PC-9 (cell line): ENCODE measurements at regions not wholly inside any gene's neighbourhood (a gene's known extent, or its start where the extent isn't known, plus 50 kb on each side); places are given as distances from the start of the nearest gene placed in this dataset.

Source experiments
- BruUV-seq: library from RNA; stranded (reverse); fragments of 400-500 nt; replicated peaks from 2 replicates; lab custom pipeline; 2021; lab: Mats Ljungman, UMichigan
- CTCF ChIA-PET: fragments of 300-600 bp; sonication (Branson Sonifier 250); formaldehyde crosslinking; loops from one replicate; lab custom pipeline; 2022; ENCODE audit warnings: antibody characterized with exemption; lab: Charles Lee
- POLR2A ChIA-PET: fragments of 300-600 bp; sonication (Branson Sonifier 250); formaldehyde crosslinking; loops from one replicate; lab custom pipeline; 2022; ENCODE audit warnings: antibody characterized with exemption; ENCODE audit not compliant: unreplicated experiment; lab: Charles Lee
- DNase-seq, 2 experiments: peaks; one replicate each; pipeline versions ENCODE4 v3.0.0 to v3.0.0-alpha.2; 2015 to 2022; ENCODE audit warnings: mixed read lengths in 1 of 2
- H2AFZ ChIP-seq: fragments of 200-600 bp; sonication (generic); 2 replicates; pipeline ENCODE4 v1.8.1; 2017; ENCODE audit warnings: antibody characterized with exemption
- H3F3A ChIP-seq: fragments of 200-600 bp; sonication (generic); 2 replicates; pipeline ENCODE4 v1.8.1; 2017; ENCODE audit warnings: antibody characterized with exemption, mild to moderate bottlenecking, low read depth; ENCODE audit not compliant: insufficient read depth
- H3K27ac ChIP-seq: fragments of 200-600 bp; sonication (generic); 2 replicates; pipeline ENCODE4 v1.6.1; 2016; ENCODE audit warnings: mixed run types
- H3K27me3 ChIP-seq: fragments of 200-600 bp; sonication (generic); 2 replicates; pipeline ENCODE4 v1.6.1; 2016; ENCODE audit warnings: low read depth, mixed run types; ENCODE audit not compliant: insufficient read depth
- H3K36me3 ChIP-seq: fragments of 200-600 bp; sonication (generic); 2 replicates; pipeline ENCODE4 v1.6.1; 2016; ENCODE audit warnings: low read depth, mixed run types
- H3K4me1 ChIP-seq: fragments of 200-600 bp; sonication (generic); replicated peaks from 2 replicates; pipeline ENCODE4 v1.6.1; 2016; ENCODE audit warnings: mixed run types; ENCODE audit not compliant: insufficient read depth
- H3K4me2 ChIP-seq: fragments of 200-600 bp; sonication (generic); 2 replicates; pipeline ENCODE4 v1.6.1; 2017; ENCODE audit warnings: mixed run types
- H3K4me3 ChIP-seq: fragments of 200-600 bp; sonication (generic); 2 replicates; pipeline ENCODE4 v1.6.1; 2016; ENCODE audit warnings: mixed run types
- H3K79me2 ChIP-seq: fragments of 200-600 bp; sonication (generic); 2 replicates; pipeline ENCODE4 v1.6.1; 2017; ENCODE audit warnings: low read depth, mixed run types
- H3K9me2 ChIP-seq: fragments of 200-600 bp; sonication (generic); 2 replicates; pipeline ENCODE4 v1.8.1; 2017; ENCODE audit warnings: mild to moderate bottlenecking; ENCODE audit not compliant: insufficient read depth
- H3K9me3 ChIP-seq: fragments of 200-600 bp; sonication (generic); 2 replicates; pipeline ENCODE4 v1.8.1; 2016; ENCODE audit warnings: low read depth; ENCODE audit not compliant: insufficient read depth
- H4K20me1 ChIP-seq: fragments of 200-600 bp; sonication (generic); 2 replicates; pipeline ENCODE4 v1.8.1; 2017; ENCODE audit not compliant: insufficient read depth
- EZH2 ChIP-seq: fragments of 200-600 bp; sonication (generic); IDR thresholded peaks from 2 replicates; pipeline ENCODE4 v1.8.0; 2017; ENCODE audit warnings: antibody characterized with exemption, low read depth
- intact Hi-C: fragments of 100-400 bp; cut with micrococcal nuclease; formaldehyde crosslinking; loops from one replicate; pipeline ENCODE4 v1.10.0; 2022; ENCODE audit not compliant: unreplicated experiment
- TF ChIP-seq, protein P1 (sequence below): fragments of 200-600 bp; sonication (generic); conservative IDR thresholded peaks from 2 replicates; pipeline ENCODE4 v1.6.1; 2017; ENCODE audit warnings: mixed run types, antibody characterized with exemption, mild to moderate bottlenecking, moderate library complexity

DNA sequence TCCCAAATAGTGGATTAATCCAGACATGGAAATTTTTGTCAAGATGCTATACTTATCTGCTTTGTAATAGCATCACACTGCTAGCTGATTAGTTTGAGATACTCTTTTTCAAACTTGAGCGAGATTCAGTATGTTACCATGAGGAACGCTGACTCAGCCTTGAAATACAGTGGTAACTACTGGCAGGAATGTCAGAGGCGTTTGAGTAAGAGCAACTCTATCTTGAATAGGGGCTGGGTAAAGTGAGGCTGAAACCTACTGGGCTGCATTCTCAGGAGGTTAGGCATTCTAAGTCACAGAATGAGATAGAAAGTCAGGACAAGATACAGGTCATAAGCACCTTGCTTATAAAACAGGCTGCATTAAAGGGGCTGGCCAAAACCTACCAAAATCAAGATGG is 2519.6 kb downstream of the ARAP2 start:
- no peak overlapping the region for H2AFZ ChIP-seq
- ChIA-PET POLR2A (no interaction called here), CTCF (no interaction called here)
- H3K36me3 ChIP-seq = no peaks in the 10 kb centered on the region
- H3K27me3 ChIP-seq = no peaks in the 10 kb centered on the region
- no peak for DNase-seq
- H3K4me2 ChIP-seq = no peak overlapping the region
- H3K79me2 ChIP-seq = no peaks in the 10 kb centered on the region
- H3K4me1 ChIP-seq = no peaks in the 10 kb centered on the region
- no peaks in the 10 kb centered on the region for H3F3A ChIP-seq
- H3K4me3 ChIP-seq = no peak overlapping the region
- no peak for TF ChIP-seq EZH2
- TF ChIP-seq, protein P1, sequence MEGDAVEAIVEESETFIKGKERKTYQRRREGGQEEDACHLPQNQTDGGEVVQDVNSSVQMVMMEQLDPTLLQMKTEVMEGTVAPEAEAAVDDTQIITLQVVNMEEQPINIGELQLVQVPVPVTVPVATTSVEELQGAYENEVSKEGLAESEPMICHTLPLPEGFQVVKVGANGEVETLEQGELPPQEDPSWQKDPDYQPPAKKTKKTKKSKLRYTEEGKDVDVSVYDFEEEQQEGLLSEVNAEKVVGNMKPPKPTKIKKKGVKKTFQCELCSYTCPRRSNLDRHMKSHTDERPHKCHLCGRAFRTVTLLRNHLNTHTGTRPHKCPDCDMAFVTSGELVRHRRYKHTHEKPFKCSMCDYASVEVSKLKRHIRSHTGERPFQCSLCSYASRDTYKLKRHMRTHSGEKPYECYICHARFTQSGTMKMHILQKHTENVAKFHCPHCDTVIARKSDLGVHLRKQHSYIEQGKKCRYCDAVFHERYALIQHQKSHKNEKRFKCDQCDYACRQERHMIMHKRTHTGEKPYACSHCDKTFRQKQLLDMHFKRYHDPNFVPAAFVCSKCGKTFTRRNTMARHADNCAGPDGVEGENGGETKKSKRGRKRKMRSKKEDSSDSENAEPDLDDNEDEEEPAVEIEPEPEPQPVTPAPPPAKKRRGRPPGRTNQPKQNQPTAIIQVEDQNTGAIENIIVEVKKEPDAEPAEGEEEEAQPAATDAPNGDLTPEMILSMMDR = no peak
- H3K9me3 ChIP-seq = no peaks in the 10 kb centered on the region
- H4K20me1 ChIP-seq = no peaks in the 10 kb centered on the region
- intact Hi-C loops = no loop called here
- no TSS peak for BruUV-seq
- H3K9me2 ChIP-seq = no peaks in the 10 kb centered on the region
- no peak overlapping the region for H3K27ac ChIP-seq

DNA sequence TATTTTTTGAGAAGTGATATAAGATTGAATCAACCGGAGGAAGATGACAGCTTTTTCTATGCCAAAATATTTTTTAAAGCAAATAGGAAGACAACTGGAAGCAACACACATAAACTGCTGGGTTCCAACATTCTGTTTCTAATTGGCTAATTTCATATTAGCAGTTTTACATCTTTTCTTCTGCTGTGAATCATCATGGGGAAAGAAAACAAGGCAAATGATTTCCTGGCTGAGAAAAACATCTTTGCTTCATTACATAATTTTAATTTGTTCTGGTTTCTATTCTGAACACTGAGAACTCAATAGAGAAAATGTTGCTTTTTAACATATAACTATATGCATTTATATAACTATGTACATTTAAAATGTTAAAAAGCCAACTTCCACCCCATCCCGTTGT is 2518.5 kb downstream of the ARAP2 start:
- Histone ChIP-seq H4K20me1 (no peaks in the 10 kb centered on the region), H3K27ac (no peak overlapping the region), H3K36me3 (no peaks in the 10 kb centered on the region), H3K79me2 (no peaks in the 10 kb centered on the region), H3F3A (no peaks in the 10 kb centered on the region), H3K27me3 (no peaks in the 10 kb centered on the region), H3K4me2 (no peak overlapping the region), H3K9me3 (no peaks in the 10 kb centered on the region), H3K4me1 (no peaks in the 10 kb centered on the region), H3K9me2 (no peaks in the 10 kb centered on the region), H2AFZ (no peak overlapping the region), H3K4me3 (no peak overlapping the region)
- ChIA-PET POLR2A (no interaction called here), CTCF (no interaction called here)
- TF ChIP-seq, protein P1 = no peak
- no peak for TF ChIP-seq EZH2
- no TSS peak for BruUV-seq
- intact Hi-C loops = no loop called here
- no peak for DNase-seq

DNA sequence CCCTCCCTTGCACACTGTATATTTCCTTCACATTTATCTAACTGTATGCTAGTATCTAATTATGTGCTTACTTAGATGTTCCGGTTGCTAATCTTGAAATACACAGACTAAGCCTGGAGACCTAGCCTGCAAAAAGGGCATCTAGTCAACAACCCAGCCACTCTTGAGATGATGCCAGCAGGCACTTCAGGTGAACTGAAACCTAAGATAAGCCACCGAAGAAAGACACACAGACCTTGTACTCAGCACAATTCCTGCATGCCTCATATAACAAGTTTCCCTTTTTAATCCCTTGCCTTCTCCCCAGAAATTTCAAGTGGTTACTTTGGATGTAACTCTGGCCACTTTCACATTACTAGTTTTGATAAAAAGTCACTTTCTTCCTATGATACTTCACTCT is 2506.6 kb downstream of the ARAP2 start:
- CTCF ChIA-PET = no interaction called here
- intact Hi-C loops = no loop called here
- H3K79me2 ChIP-seq = no peaks in the 10 kb centered on the region
- H3K27me3 ChIP-seq = no peaks in the 10 kb centered on the region
- no peaks in the 10 kb centered on the region for H3K9me2 ChIP-seq
- BruUV-seq = no TSS peak
- no peak overlapping the region for H3K4me2 ChIP-seq
- H3K4me1 ChIP-seq = no peaks in the 10 kb centered on the region
- H3K36me3 ChIP-seq = no peaks in the 10 kb centered on the region
- no peak for DNase-seq
- TF ChIP-seq, protein P1 = no peak
- TF ChIP-seq EZH2 = no peak
- H2AFZ ChIP-seq = no peak overlapping the region
- no peaks in the 10 kb centered on the region for H3F3A ChIP-seq
- no peak overlapping the region for H3K4me3 ChIP-seq
- no peaks in the 10 kb centered on the region for H3K9me3 ChIP-seq
- no peak overlapping the region for H3K27ac ChIP-seq
- POLR2A ChIA-PET = no interaction called here
- H4K20me1 ChIP-seq = no peaks in the 10 kb centered on the region
